HCT116 (cell line): ENCODE measurements at regions not wholly inside any gene's neighbourhood (a gene's known extent, or its start where the extent isn't known, plus 50 kb on each side); places are given as distances from the start of the nearest gene placed in this dataset.
"Not testable (repeated sequence)": the region's sequence is repeated elsewhere in the genome, so short reads cannot be mapped to it uniquely, and the experiment has no call there.

Source experiments
- ATAC-seq: fragments of 200-7000 bp; cut with Tn5 transposase; 2 replicates; pipeline ENCODE4 v1.9.1; 2020; ENCODE audit warnings: mild to moderate bottlenecking, moderate library complexity
- BruUV-seq: library from RNA; stranded (reverse); fragments of 400-500 nt; replicated peaks from 2 replicates; lab custom pipeline; 2021; lab: Mats Ljungman, UMichigan
- CTCF ChIA-PET: fragments of 300-600 bp; sonication (Branson Sonifier 250); formaldehyde crosslinking; loops from one replicate; lab custom pipeline; 2021; ENCODE audit warnings: antibody characterized with exemption; lab: Charles Lee
- POLR2A ChIA-PET: fragments of 300-600, 350-600 bp; sonication (Branson Sonifier 250); formaldehyde crosslinking; loops from one replicate; lab custom pipeline; 2021; ENCODE audit warnings: antibody characterized with exemption; lab: Charles Lee
- RAD21 ChIA-PET, 2 experiments: fragments of 300-600 bp; sonication (Branson Sonifier 250); formaldehyde crosslinking; loops; one replicate each; lab custom pipeline; 2023; ENCODE audit warnings: low total read pairs in 2 of 2; ENCODE audit not compliant: uncharacterized antibody in 2 of 2, unreplicated experiment in 2 of 2, low non-redundant PET in 1 of 2; lab: Charles Lee
- DNase-seq: peaks from one replicate; pipeline ENCODE4 v3.0.0-alpha.2; 2010; ENCODE audit warnings: low read depth, low spot score
- H2AFZ ChIP-seq: fragments of 200-600 bp; shearing (Covaris generic), sonication (generic); 2 replicates; pipeline ENCODE4 v1.6.1; 2017; ENCODE audit warnings: low read depth, mixed run types, mixed read lengths, antibody characterized with exemption, low read length; ENCODE audit not compliant: poor library complexity, severe bottlenecking
- H3K27ac ChIP-seq: 2 replicates; pipeline ENCODE4 v1.5.1; 2012; ENCODE audit warnings: low read depth, low read length
- H3K27me3 ChIP-seq: fragments of 200-600 bp; sonication (generic); 2 replicates; pipeline ENCODE4 v1.6.1; 2016; ENCODE audit warnings: mixed run types, low read length, mixed read lengths; ENCODE audit not compliant: insufficient read depth
- H3K36me3 ChIP-seq, 2 experiments: fragments of 200-500 bp in 1 of 2; fragments of 200-600 bp in 1 of 2; sonication (Bioruptor generic) in 1 of 2; sonication (generic) in 1 of 2; 2 replicates each; pipeline versions ENCODE4 v1.5.1 to v1.6.1; 2014 to 2016; ENCODE audit warnings: low read length in 2 of 2, inconsistent platforms in 1 of 2, mixed read lengths in 1 of 2, mixed run types in 1 of 2; ENCODE audit not compliant: insufficient read depth in 2 of 2, control insufficient read depth in 1 of 2
- H3K4me1 ChIP-seq, 2 experiments: fragments of 200-600 bp in 1 of 2; sonication (generic) in 1 of 2; 2 replicates each; pipeline versions ENCODE4 v1.5.1 to v1.6.1; 2012 to 2017; ENCODE audit warnings: low read length in 2 of 2, inconsistent platforms in 1 of 2, mild to moderate bottlenecking in 1 of 2, mixed read lengths in 1 of 2, mixed run types in 1 of 2, moderate library complexity in 1 of 2; ENCODE audit not compliant: insufficient read depth in 2 of 2, control insufficient read depth in 1 of 2
- H3K4me2 ChIP-seq: fragments of 200-600 bp; sonication (generic); 2 replicates; pipeline ENCODE4 v1.6.1; 2017; ENCODE audit warnings: mixed run types, low read length, mixed read lengths
- H3K4me3 ChIP-seq, 2 experiments: fragments of 200-600 bp in 1 of 2; sonication (generic) in 1 of 2; replicated peaks in 1 of 2; 2 replicates each; pipeline ENCODE4 v1.5.1; 2011 to 2016; ENCODE audit warnings: low read length in 2 of 2, control low read depth in 1 of 2, low read depth in 1 of 2, mild to moderate bottlenecking in 1 of 2, mixed read lengths in 1 of 2, mixed run types in 1 of 2
- H3K79me2 ChIP-seq: fragments of 200-600 bp; sonication (generic); 2 replicates; pipeline ENCODE4 v1.6.1; 2017; ENCODE audit warnings: mild to moderate bottlenecking, mixed run types, low read length, moderate library complexity, mixed read lengths; ENCODE audit not compliant: insufficient read depth
- H3K9ac ChIP-seq: fragments of 200-600 bp; sonication (generic); 2 replicates; pipeline ENCODE4 v1.6.1; 2016; ENCODE audit warnings: low read length, mixed read lengths
- H3K9me2 ChIP-seq: fragments of 200-600 bp; sonication (generic), shearing (Covaris generic); 2 replicates; pipeline ENCODE4 v1.6.1; 2017; ENCODE audit warnings: mixed run types, mild to moderate bottlenecking, moderate library complexity; ENCODE audit not compliant: insufficient read depth
- H3K9me3 ChIP-seq, 2 experiments: fragments of 200-500 bp in 1 of 2; fragments of 200-600 bp in 1 of 2; sonication (Bioruptor generic) in 1 of 2; sonication (generic) in 1 of 2; 2 replicates each; pipeline ENCODE4 v1.6.1; 2014 to 2017; ENCODE audit warnings: low read length in 2 of 2, mixed read lengths in 2 of 2, inconsistent platforms in 1 of 2, low read depth in 1 of 2, mild to moderate bottlenecking in 1 of 2, mixed run types in 1 of 2, moderate library complexity in 1 of 2; ENCODE audit not compliant: control insufficient read depth in 1 of 2, insufficient read depth in 1 of 2
- H4K20me1 ChIP-seq: fragments of 200-600 bp; sonication (generic), shearing (Covaris generic); 2 replicates; pipeline ENCODE4 v1.6.1; 2017; ENCODE audit warnings: mixed run types, mild to moderate bottlenecking, moderate library complexity; ENCODE audit not compliant: insufficient read depth
- CEBPB ChIP-seq: IDR thresholded peaks from 2 replicates; pipeline ENCODE4 v1.6.1; 2012; ENCODE audit warnings: low read depth
- CTCF ChIP-seq, 3 experiments: fragments of 200-600 bp in 1 of 3; sonication (generic) in 1 of 3; IDR thresholded peaks in 2 of 3; conservative IDR thresholded peaks in 1 of 3; 2 replicates each; pipeline ENCODE4 v1.5.1; 2012 to 2017; ENCODE audit warnings: low read depth in 2 of 3, low read length in 2 of 3, antibody characterized with exemption in 1 of 3, borderline replicate concordance in 1 of 3, control low read depth in 1 of 3, mild to moderate bottlenecking in 1 of 3, mixed read lengths in 1 of 3, mixed run types in 1 of 3, moderate library complexity in 1 of 3; ENCODE audit not compliant: insufficient read depth in 1 of 3
- ELF1 ChIP-seq: IDR thresholded peaks from 2 replicates; pipeline ENCODE4 v1.6.1; 2012; ENCODE audit warnings: low read depth, borderline replicate concordance
- EZH2 ChIP-seq: fragments of 200-600 bp; sonication (generic); IDR thresholded peaks from 2 replicates; pipeline ENCODE4 v1.6.1; 2017; ENCODE audit warnings: antibody characterized with exemption, mixed run types
- JUND ChIP-seq: IDR thresholded peaks from 2 replicates; pipeline ENCODE4 v1.6.1; 2012
- MAX ChIP-seq: IDR thresholded peaks from 2 replicates; pipeline ENCODE4 v1.6.1; 2012
- POLR2AphosphoS5 ChIP-seq: IDR thresholded peaks from 2 replicates; pipeline ENCODE4 v1.6.1; 2011; ENCODE audit warnings: mild to moderate bottlenecking, low read depth, low read length, moderate library complexity
- RAD21 ChIP-seq: IDR thresholded peaks from 2 replicates; pipeline ENCODE4 v1.6.1; 2012; ENCODE audit warnings: low read depth, mild to moderate bottlenecking
- SIN3A ChIP-seq: IDR thresholded peaks from 2 replicates; pipeline ENCODE4 v1.6.1; 2012; ENCODE audit warnings: low read depth
- SP1 ChIP-seq: IDR thresholded peaks from 2 replicates; pipeline ENCODE4 v1.6.1; 2012; ENCODE audit warnings: low read depth
- SRF ChIP-seq: IDR thresholded peaks from 2 replicates; pipeline ENCODE4 v1.6.1; 2012; ENCODE audit warnings: low read depth
- YY1 ChIP-seq: IDR thresholded peaks from 2 replicates; pipeline ENCODE4 v1.6.1; 2011; ENCODE audit warnings: low read length, low read depth, moderate library complexity, mild to moderate bottlenecking; ENCODE audit not compliant: insufficient replicate concordance; ENCODE audit errors: extremely low read depth
- ZFX ChIP-seq: fragments of 450-650 bp; IDR thresholded peaks from 2 replicates; pipeline ENCODE4 v1.6.1; 2017
- ZNF274 ChIP-seq: fragments of 200-500 bp; sonication (Bioruptor generic); IDR thresholded peaks from 2 replicates; pipeline ENCODE4 v1.6.1; 2014; ENCODE audit warnings: mild to moderate bottlenecking, low read depth, low read length, inconsistent platforms
- intact Hi-C: fragments of 100-400 bp; cut with micrococcal nuclease; formaldehyde crosslinking; loops from 2 replicates; pipeline ENCODE4 v1.10.0; 2022
- TF ChIP-seq, protein P1 (sequence below): IDR thresholded peaks from 2 replicates; pipeline ENCODE4 v1.6.1; 2012

GRCh38 chr6:22214314-22214713 lies 82.5 kb downstream of the PRL start:
- no TSS peak for BruUV-seq
- Histone ChIP-seq H3K79me2 (no peaks in the 10 kb centered on the region), H4K20me1 (no peaks in the 10 kb centered on the region), H2AFZ (no peak overlapping the region), H3K36me3 (no peaks in the 10 kb centered on the region), H3K4me2 (no peak overlapping the region), H3K9me3 (no peaks in the 10 kb centered on the region), H3K4me1 (no peaks in the 10 kb centered on the region), H3K27me3 (no peaks in the 10 kb centered on the region), H3K9ac (no peak overlapping the region), H3K9me2 (no peaks in the 10 kb centered on the region), H3K4me3 (no peak overlapping the region), H3K27ac (no peak overlapping the region)
- POLR2A ChIA-PET: no interaction called here
- no peak for TF ChIP-seq ZNF274
- no peak for TF ChIP-seq MAX
- TF ChIP-seq, protein P1, sequence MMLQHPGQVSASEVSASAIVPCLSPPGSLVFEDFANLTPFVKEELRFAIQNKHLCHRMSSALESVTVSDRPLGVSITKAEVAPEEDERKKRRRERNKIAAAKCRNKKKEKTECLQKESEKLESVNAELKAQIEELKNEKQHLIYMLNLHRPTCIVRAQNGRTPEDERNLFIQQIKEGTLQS: no peak
- no peak for TF ChIP-seq SP1
- no peak for TF ChIP-seq YY1
- TF ChIP-seq SRF: no peak
- no peak for TF ChIP-seq JUND
- no peak for TF ChIP-seq ZFX
- no peak for TF ChIP-seq ELF1
- TF ChIP-seq CTCF (IDR thresholded peaks at IDR 0.05 in 2 of 3, conservative IDR thresholded peaks at IDR 0.05 in 1 of 3; ENCODE audit: borderline replicate concordance in 1 of 3, insufficient read depth in 1 of 3, low read depth in 2 of 3, low read length in 2 of 3): no peak
- no peak for TF ChIP-seq EZH2
- TF ChIP-seq CEBPB: no peak
- no peak for TF ChIP-seq RAD21
- no peak for TF ChIP-seq SIN3A
- no peak for TF ChIP-seq POLR2AphosphoS5
- RAD21 ChIA-PET: no interaction called here
- intact Hi-C loops: no loop called here
- CTCF ChIA-PET: no interaction called here
- no peak for DNase-seq
- no peak for ATAC-seq

GRCh38 chr6:22215474-22215873 lies 81.4 kb downstream of the PRL start:
- H3K27me3 ChIP-seq, CTCF ChIA-PET, RAD21 ChIA-PET, ATAC-seq, H3K4me2 ChIP-seq, H3K9me2 ChIP-seq, DNase-seq, H3K27ac ChIP-seq, BruUV-seq, H3K36me3 ChIP-seq, H3K9me3 ChIP-seq, H3K79me2 ChIP-seq, H3K4me1 ChIP-seq, H2AFZ ChIP-seq, POLR2A ChIA-PET, intact Hi-C loops, H3K4me3 ChIP-seq, H4K20me1 ChIP-seq, H3K9ac ChIP-seq: not testable (repeated sequence)
